H1 (cell line): ENCODE measurements at regions not wholly inside any gene's neighbourhood (a gene's known extent, or its start where the extent isn't known, plus 50 kb on each side); places are given as distances from the start of the nearest gene placed in this dataset.

Experiments
- CTCF ChIA-PET: fragments of 300-600 bp; sonication (Branson Sonifier 250); formaldehyde crosslinking; loops from one replicate; lab custom pipeline; 2021; ENCODE audit not compliant: partially characterized antibody; lab: Charles Lee
- POLR2A ChIA-PET: fragments of 300-600 bp; sonication (Branson Sonifier 250); formaldehyde crosslinking; loops from one replicate; lab custom pipeline; 2021; ENCODE audit warnings: inconsistent platforms; ENCODE audit not compliant: partially characterized antibody; lab: Charles Lee
- DNase-seq, 2 experiments: peaks; one replicate each; pipeline versions ENCODE4 v3.0.0 to v3.0.0-alpha.2; 2010 to 2022; ENCODE audit warnings: low spot score in 2 of 2, low read depth in 1 of 2, mixed read lengths in 1 of 2
- FAIRE-seq: peaks from 2 replicates; lab custom pipeline; 2011; peaks lifted over from hg19 to GRCh38; lab: Jason Lieb, UNC
- H2AFZ ChIP-seq: 2 replicates; pipeline ENCODE4 v1.8.1; 2012; ENCODE audit warnings: low read length, inconsistent platforms
- H2AK5ac ChIP-seq: 2 replicates; pipeline ENCODE4 v1.6.1; 2013; ENCODE audit warnings: low read depth, low read length
- H2BK120ac ChIP-seq: replicated peaks from 2 replicates; pipeline ENCODE3; 2013; ENCODE audit warnings: low read depth, low read length, inconsistent platforms
- H2BK12ac ChIP-seq: 2 replicates; pipeline ENCODE4 v1.6.1; 2013; ENCODE audit warnings: low read depth, low read length
- H2BK15ac ChIP-seq: 2 replicates; pipeline ENCODE4 v1.6.1; 2013; ENCODE audit warnings: low read length
- H2BK20ac ChIP-seq: 2 replicates; pipeline ENCODE4 v1.6.1; 2013; ENCODE audit warnings: low read length
- H2BK5ac ChIP-seq: 2 replicates; pipeline ENCODE4 v1.6.1; 2013; ENCODE audit warnings: low read depth, low read length
- H3K14ac ChIP-seq: 2 replicates; pipeline ENCODE4 v1.6.1; 2013; ENCODE audit warnings: inconsistent platforms; ENCODE audit not compliant: insufficient read length
- H3K18ac ChIP-seq: 2 replicates; pipeline ENCODE4 v1.6.1; 2013; ENCODE audit warnings: low read length; ENCODE audit errors: extremely low read depth
- H3K23ac ChIP-seq: 2 replicates; pipeline ENCODE4 v1.6.1; 2013; ENCODE audit warnings: inconsistent platforms; ENCODE audit not compliant: insufficient read length
- H3K23me2 ChIP-seq: 2 replicates; pipeline ENCODE4 v1.6.1; 2013; ENCODE audit warnings: low read depth, low read length
- H3K27ac ChIP-seq: 2 replicates; pipeline ENCODE4 v1.6.1; 2011; ENCODE audit warnings: low read depth, low read length, inconsistent platforms
- H3K27me3 ChIP-seq, 4 experiments: replicated peaks in 1 of 4; 1 replicate in 1 of 4; 2 replicates in 3 of 4; pipeline versions ENCODE4 v1.6.1 to v1.8.1; 2011 to 2013; ENCODE audit warnings: low read length in 3 of 4, mild to moderate bottlenecking in 3 of 4, inconsistent platforms in 2 of 4, mixed read lengths in 2 of 4, moderate library complexity in 1 of 4; ENCODE audit not compliant: control insufficient read depth in 3 of 4, insufficient read depth in 3 of 4; ENCODE audit errors: extremely low read depth in 1 of 4
- H3K36me3 ChIP-seq, 4 experiments: 2 replicates each; pipeline versions ENCODE4 v1.6.1 to v1.8.1; 2011 to 2013; ENCODE audit warnings: mild to moderate bottlenecking in 4 of 4, low read length in 3 of 4, moderate library complexity in 2 of 4, control low read depth in 1 of 4, inconsistent platforms in 1 of 4; ENCODE audit not compliant: insufficient read depth in 4 of 4, control insufficient read depth in 2 of 4
- H3K4ac ChIP-seq: replicated peaks from 2 replicates; pipeline ENCODE3; 2013; ENCODE audit warnings: low read length, low read depth, mixed read lengths, inconsistent platforms; ENCODE audit not compliant: insufficient read length
- H3K4me1 ChIP-seq, 4 experiments: replicated peaks in 1 of 4; 1 replicate in 1 of 4; 2 replicates in 3 of 4; pipeline versions ENCODE4 v1.6.1 to v1.8.1; 2011 to 2013; ENCODE audit warnings: low read length in 3 of 4, inconsistent platforms in 2 of 4, mixed read lengths in 1 of 4; ENCODE audit not compliant: insufficient read depth in 4 of 4, control insufficient read depth in 3 of 4
- H3K4me2 ChIP-seq, 2 experiments: 2 replicates each; pipeline versions ENCODE4 v1.6.1 to v1.8.1; 2011 to 2013; ENCODE audit warnings: low read depth in 2 of 2, low read length in 2 of 2, control low read depth in 1 of 2, inconsistent platforms in 1 of 2, mild to moderate bottlenecking in 1 of 2; ENCODE audit not compliant: insufficient read depth in 1 of 2
- H3K4me3 ChIP-seq, 4 experiments: fragments of 200-600, 300-600 bp in 1 of 4; sonication (generic), shearing (Covaris generic), sonication (Bioruptor Twin) in 1 of 4; 2 replicates each; pipeline versions ENCODE4 v1.5.1 to v1.8.1; 2011 to 2016; ENCODE audit warnings: low read length in 4 of 4, low read depth in 3 of 4, control low read depth in 2 of 4, inconsistent platforms in 2 of 4, mild to moderate bottlenecking in 2 of 4, mixed read lengths in 1 of 4, moderate library complexity in 1 of 4; ENCODE audit not compliant: insufficient read depth in 2 of 4; ENCODE audit errors: extremely low read depth in 1 of 4
- H3K56ac ChIP-seq: replicated peaks from 2 replicates; pipeline ENCODE3; 2013; ENCODE audit warnings: low read depth, mild to moderate bottlenecking, mixed read lengths, low read length, inconsistent platforms; ENCODE audit not compliant: insufficient read length
- H3K79me1 ChIP-seq: 2 replicates; pipeline ENCODE4 v1.6.1; 2013; ENCODE audit warnings: low read depth, low read length, control low read depth
- H3K79me2 ChIP-seq, 2 experiments: 2 replicates each; pipeline versions ENCODE4 v1.6.1 to v1.8.1; 2012 to 2013; ENCODE audit warnings: low read length in 2 of 2, mild to moderate bottlenecking in 2 of 2, inconsistent platforms in 1 of 2; ENCODE audit not compliant: insufficient read depth in 2 of 2, control insufficient read depth in 1 of 2
- H3K9ac ChIP-seq, 4 experiments: replicated peaks in 1 of 4; 1 replicate in 1 of 4; 2 replicates in 3 of 4; pipeline versions ENCODE4 v1.6.1 to v1.8.1; 2011 to 2013; ENCODE audit warnings: low read depth in 3 of 4, low read length in 3 of 4, control low read depth in 2 of 4, mild to moderate bottlenecking in 2 of 4, moderate library complexity in 2 of 4, inconsistent platforms in 1 of 4; ENCODE audit errors: extremely low read depth in 1 of 4
- H3K9me3 ChIP-seq, 2 experiments: 2 replicates each; pipeline versions ENCODE4 v1.6.1 to v1.8.1; 2012 to 2013; ENCODE audit warnings: mild to moderate bottlenecking in 2 of 2, moderate library complexity in 2 of 2, control low read depth in 1 of 2, inconsistent platforms in 1 of 2, low read depth in 1 of 2, low read length in 1 of 2, mixed read lengths in 1 of 2; ENCODE audit not compliant: insufficient read depth in 2 of 2
- H4K20me1 ChIP-seq, 2 experiments: replicated peaks in 1 of 2; 2 replicates each; pipeline versions ENCODE3 to v1.8.1; 2011 to 2013; ENCODE audit warnings: inconsistent platforms in 2 of 2, low read length in 2 of 2, mild to moderate bottlenecking in 1 of 2; ENCODE audit not compliant: insufficient read depth in 2 of 2, control insufficient read depth in 1 of 2
- H4K5ac ChIP-seq: 2 replicates; pipeline ENCODE4 v1.6.1; 2013; ENCODE audit warnings: low read length, low read depth, mixed read lengths, inconsistent platforms; ENCODE audit not compliant: insufficient read length
- H4K8ac ChIP-seq: 2 replicates; pipeline ENCODE4 v1.8.0; 2013; ENCODE audit warnings: mild to moderate bottlenecking, moderate library complexity, low read length, inconsistent platforms; ENCODE audit not compliant: insufficient read depth; ENCODE audit errors: extremely low read depth
- H4K91ac ChIP-seq: replicated peaks from 2 replicates; pipeline ENCODE3; 2013; ENCODE audit warnings: low read length, mixed read lengths, inconsistent platforms; ENCODE audit not compliant: insufficient read length
- KDM1A ChIP-seq: fragments of 200-600, 300-600 bp; sonication (generic); IDR thresholded peaks from 2 replicates; pipeline ENCODE4 v1.7.1; 2016; ENCODE audit warnings: mild to moderate bottlenecking, low read length, borderline replicate concordance
- KDM4A ChIP-seq: IDR thresholded peaks from one replicate; pipeline ENCODE4 v1.7.1; 2012; ENCODE audit warnings: low read depth, mild to moderate bottlenecking, moderate library complexity, low read length, inconsistent platforms; ENCODE audit not compliant: severe bottlenecking
- SUZ12 ChIP-seq: fragments of 200-600 bp; sonication (generic); IDR thresholded peaks from 2 replicates; pipeline ENCODE4 v1.6.1; 2012; ENCODE audit warnings: mild to moderate bottlenecking, inconsistent platforms, low read length, moderate library complexity, mixed read lengths
- WGBS, 2 experiments: shearing (Covaris generic) in 1 of 2; methylation state at CpG; one replicate each; pipeline versions ENCODE4 v1.1.6 to v1.1.7; 2013 to 2015; ENCODE audit warnings: low lambda C conversion rate in 2 of 2, mixed read lengths in 2 of 2, inconsistent platforms in 1 of 2, low coverage in 1 of 2, missing lambda C conversion rate in 1 of 2; ENCODE audit not compliant: insufficient replicate concordance in 2 of 2, insufficient coverage in 1 of 2, insufficient read length in 1 of 2; ENCODE audit errors: extremely low coverage in 1 of 2, missing lambda C conversion rate in 1 of 2; 5-methylcytosine and 5-hydroxymethylcytosine counted together

- no peak overlapping the region for H2AFZ ChIP-seq
- H2BK20ac ChIP-seq = no peak overlapping the region
- ChIA-PET CTCF (interaction anchor here (0.6 kb wide), 1 partner anchor 622 kb away, joined by 3 read pairs; no protein-coding TSS in a partner anchor), POLR2A (no interaction called here)
- H3K23me2 ChIP-seq = no peaks in the 10 kb centered on the region
- H3K23ac ChIP-seq = no peak overlapping the region
- H3K79me1 ChIP-seq = no peaks in the 10 kb centered on the region
- H3K4me1 ChIP-seq = no peaks in the 10 kb centered on the region
- no peak overlapping the region for H4K5ac ChIP-seq
- no peak overlapping the region for H2BK120ac ChIP-seq
- no peak overlapping the region for H3K14ac ChIP-seq
- no peak for TF ChIP-seq KDM1A
- no peak for TF ChIP-seq KDM4A
- no peak for TF ChIP-seq SUZ12
- H3K36me3 ChIP-seq = no peaks in the 10 kb centered on the region
- 86% methylated on average over 6 of the region's 6 CpGs; no CpG with 5 or more reads in 1 of the 2 experiments for WGBS, 2 experiments
- H3K4me2 ChIP-seq = no peak overlapping the region
- no peak overlapping the region for H2BK15ac ChIP-seq
- no peak overlapping the region; the same call in 1 of the 2 replicates for H4K8ac ChIP-seq
- no peak for FAIRE-seq
- H3K9ac ChIP-seq = no peak overlapping the region
- H4K20me1 ChIP-seq = no peaks in the 10 kb centered on the region
- no peaks in the 10 kb centered on the region for H3K9me3 ChIP-seq
- H3K18ac ChIP-seq = no peak overlapping the region
- no peak overlapping the region for H3K27ac ChIP-seq
- H3K4ac ChIP-seq = no peak overlapping the region
- no peak overlapping the region for H4K91ac ChIP-seq
- no peak for DNase-seq
- H2BK12ac ChIP-seq = no peak overlapping the region
- no peak overlapping the region for H2AK5ac ChIP-seq
- H3K4me3 ChIP-seq = no peak overlapping the region
- no peaks in the 10 kb centered on the region for H3K27me3 ChIP-seq
- no peaks in the 10 kb centered on the region for H3K79me2 ChIP-seq
- H2BK5ac ChIP-seq = no peak overlapping the region
- H3K56ac ChIP-seq = no peak overlapping the region
Observed at GRCh38 chr3:154872074-154872473, 208.0 kb upstream of the MME start.
